Occipital lobe (tissue), 1 donor: ENCODE measurements at regions not wholly inside any gene's neighbourhood (a gene's known extent, or its start where the extent isn't known, plus 50 kb on each side); places are given as distances from the start of the nearest gene placed in this dataset.

Source experiments
- DNase-seq: peaks from one replicate; lab custom pipeline; 2025; lab: John Stamatoyannopoulos, UW

DNA sequence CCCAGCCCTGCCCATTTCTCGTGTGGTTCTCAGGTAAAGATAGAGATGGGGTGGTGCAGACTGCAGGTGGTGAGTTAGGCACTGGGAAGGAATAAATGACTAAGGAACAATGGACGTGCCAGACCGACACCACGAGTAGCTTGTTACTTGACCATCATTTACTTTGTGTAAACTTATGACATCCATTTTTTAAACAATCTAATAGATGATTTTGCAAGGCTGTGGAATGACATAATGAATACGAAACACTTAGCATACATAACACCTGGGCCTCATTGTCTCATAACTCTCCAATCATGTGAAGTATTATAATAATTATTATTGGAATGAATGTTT, 137.3 kb upstream of the CPEB2 start:
- no peak for DNase-seq

DNA sequence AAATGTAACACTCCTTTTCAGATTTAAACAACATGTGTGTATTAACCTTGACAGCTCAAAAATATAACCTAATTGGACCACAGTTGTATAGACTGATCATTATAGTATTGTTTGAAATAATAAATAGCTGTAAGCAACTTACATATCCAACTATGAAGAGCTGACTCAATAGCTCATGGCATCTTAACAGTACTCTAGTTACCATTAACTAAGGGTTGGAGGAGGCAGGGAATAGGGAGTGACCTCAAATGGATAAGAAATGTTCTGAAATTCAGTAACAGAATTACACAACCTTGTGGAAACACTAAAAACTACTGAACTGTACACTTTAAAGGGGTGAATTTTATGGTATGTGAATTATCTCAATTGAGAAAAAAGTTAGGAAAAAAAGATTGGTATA, 136.5 kb upstream of the CPEB2 start:
- no peak for DNase-seq

DNA sequence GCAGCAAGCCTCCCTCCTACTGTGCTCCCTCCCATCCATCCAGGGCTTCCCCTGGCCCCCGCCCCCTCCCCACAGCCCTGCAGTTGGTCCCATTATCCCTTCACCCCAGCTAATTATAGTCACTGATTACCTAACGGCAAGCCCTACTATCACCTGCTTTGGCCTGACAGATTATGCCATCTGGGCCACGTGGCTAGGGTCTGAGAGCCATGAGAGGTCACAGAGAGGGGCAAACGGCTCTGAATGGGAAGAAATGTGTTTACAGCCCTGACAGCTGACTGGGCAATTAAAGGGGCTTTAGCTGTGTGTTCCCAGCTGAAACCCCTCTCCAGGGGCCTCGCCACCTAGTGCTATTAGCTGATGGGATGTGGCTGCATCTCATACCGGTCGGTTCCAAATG, 134.4 kb upstream of the CPEB2 start:
- DNase-seq: no peak

GRCh38 chr4:14868426-14869395, 133.6 kb upstream of the CPEB2 start:
- DNase-seq: no peak

- no peak for DNase-seq
Measured at GRCh38 chr4:14871676-14872430, 130.4 kb upstream of the CPEB2 start.

- no peak for DNase-seq
Measured at GRCh38 chr4:14874990-14875389, 127.3 kb upstream of the CPEB2 start.

- no peak for DNase-seq
Measured at GRCh38 chr4:14877246-14878225, 124.7 kb upstream of the CPEB2 start.

GRCh38 chr4:14878681-14879080, 123.6 kb upstream of the CPEB2 start:
- DNase-seq: no peak

DNA sequence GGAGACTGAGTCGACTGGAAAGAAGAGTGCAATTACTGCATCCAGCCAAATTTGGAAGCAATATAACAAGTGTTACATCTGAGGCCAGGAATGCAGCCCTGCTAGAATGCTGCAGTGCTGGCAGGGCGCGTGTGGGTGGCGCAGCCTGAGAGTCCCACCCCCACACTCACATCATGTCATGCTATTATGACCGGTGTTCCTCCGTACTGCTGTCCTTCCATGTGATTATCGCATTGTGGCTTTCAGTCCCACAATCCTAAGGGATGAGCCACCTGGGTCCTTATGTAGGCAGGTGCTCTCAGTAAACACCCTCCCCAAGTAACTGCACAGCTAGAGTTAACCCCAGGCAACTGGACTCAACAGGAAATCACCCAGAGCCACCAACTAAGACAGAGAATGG, 122.6 kb upstream of the CPEB2 start:
- no peak for DNase-seq

- DNase-seq: no peak
Measured at GRCh38 chr4:14880805-14881204, 121.5 kb upstream of the CPEB2 start.

GRCh38 chr4:14883166-14883565, 119.1 kb upstream of the CPEB2 start:
- DNase-seq: no peak

GRCh38 chr4:14883661-14884060, 118.6 kb upstream of the CPEB2 start:
- DNase-seq: no peak

DNA sequence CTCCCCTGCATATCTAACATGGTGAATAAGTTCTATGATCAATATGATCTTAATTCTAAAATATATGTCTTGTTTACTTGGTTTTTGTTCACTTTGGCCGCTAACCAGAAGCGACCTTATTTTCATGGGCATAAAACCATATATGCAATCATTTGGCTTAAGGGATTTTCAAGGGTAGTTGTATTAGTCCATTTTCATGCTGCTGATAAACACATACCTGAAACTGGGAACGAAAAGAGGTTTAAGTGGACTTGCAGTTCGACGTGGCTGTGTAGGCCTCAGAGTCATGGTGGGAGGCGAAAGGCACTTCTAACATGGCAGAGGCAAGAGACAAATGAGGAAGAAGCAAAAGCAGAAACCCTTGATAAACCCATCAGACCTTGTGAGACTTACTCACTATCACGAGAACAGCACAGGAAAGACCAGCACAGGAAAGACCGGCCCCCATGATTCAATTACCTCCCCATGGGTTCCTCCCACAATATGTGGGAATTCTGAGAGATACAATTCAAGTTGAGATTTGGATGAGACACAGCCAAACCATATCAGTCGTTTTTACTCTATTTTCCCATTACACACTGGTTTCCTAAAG, 114.3 kb upstream of the CPEB2 start:
- no peak for DNase-seq

DNA sequence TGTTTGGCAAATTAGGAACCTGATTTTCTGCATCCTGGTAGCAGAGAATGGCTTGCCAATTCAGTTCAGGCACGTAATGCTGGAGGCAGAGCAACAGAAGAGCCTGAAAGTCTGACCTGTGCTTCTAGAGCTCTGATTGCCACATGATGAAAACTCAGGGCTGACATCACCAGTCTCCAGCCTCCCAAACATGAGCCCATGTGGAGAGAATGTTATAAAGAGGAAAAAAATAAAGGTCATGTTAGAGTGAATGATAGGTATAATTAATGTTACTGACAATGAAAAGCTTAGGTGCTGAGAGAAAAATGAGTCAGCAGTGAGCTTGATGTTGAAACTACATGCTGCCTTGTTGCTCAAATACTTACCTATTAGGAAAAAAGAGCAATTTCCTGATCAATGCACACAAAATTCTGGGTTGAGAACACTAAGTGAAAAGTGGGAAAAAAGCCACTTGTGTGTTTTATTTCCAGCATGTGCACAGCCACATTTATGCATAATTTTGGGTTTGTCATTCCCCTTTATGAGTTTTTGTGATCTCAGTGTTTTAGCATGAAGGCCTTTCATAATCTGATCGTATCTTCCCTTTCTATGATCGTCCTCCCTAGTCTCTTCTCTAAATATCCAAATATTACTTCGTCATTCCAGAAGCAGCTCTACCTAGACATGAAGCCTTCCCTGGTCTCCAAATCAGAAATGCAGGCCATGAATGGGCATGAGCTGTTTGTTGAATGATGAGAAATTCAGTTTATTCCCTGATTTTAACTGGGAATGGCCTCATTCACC, 113.3 kb upstream of the CPEB2 start:
- DNase-seq: no peak

DNA sequence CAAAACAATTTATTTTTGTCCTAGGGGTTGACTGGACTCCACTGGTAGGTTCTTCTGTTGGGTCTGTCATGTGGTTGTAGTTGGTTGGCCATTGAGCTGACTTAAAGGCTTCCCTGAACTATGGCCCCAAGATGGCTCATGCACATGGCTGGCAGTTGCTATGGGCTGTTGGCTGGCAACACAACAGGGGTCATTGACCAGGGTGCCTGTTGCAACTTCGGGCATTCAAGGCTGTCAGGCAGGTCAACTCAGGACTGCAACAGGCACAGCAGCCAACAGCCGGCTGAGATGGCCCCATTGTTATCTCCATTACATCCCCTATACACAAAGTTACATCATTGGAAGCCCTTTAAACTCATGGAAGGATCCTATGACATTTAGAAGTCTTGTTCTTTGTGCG, 109.7 kb upstream of the CPEB2 start:
- no peak for DNase-seq

- no peak for DNase-seq
Measured at GRCh38 chr4:14893713-14894112, 108.6 kb upstream of the CPEB2 start.

GRCh38 chr4:14894392-14895292, 107.6 kb upstream of the CPEB2 start:
- DNase-seq: no peak

- DNase-seq: no peak
Measured at GRCh38 chr4:14896656-14897175, 105.6 kb upstream of the CPEB2 start.

- DNase-seq: no peak
Measured at GRCh38 chr4:14897217-14897616, 105.1 kb upstream of the CPEB2 start.
